GM12873 (cell line): ENCODE measurements at regions not wholly inside any gene's neighbourhood (a gene's known extent, or its start where the extent isn't known, plus 50 kb on each side); places are given as distances from the start of the nearest gene placed in this dataset.

Experiments
- CTCF ChIP-seq: IDR thresholded peaks from 2 replicates; pipeline ENCODE4 v1.5.1; 2012; ENCODE audit warnings: low read depth, mild to moderate bottlenecking, moderate library complexity, low read length, control low read depth; ENCODE audit not compliant: insufficient read depth; ENCODE audit errors: missing control alignments

DNA sequence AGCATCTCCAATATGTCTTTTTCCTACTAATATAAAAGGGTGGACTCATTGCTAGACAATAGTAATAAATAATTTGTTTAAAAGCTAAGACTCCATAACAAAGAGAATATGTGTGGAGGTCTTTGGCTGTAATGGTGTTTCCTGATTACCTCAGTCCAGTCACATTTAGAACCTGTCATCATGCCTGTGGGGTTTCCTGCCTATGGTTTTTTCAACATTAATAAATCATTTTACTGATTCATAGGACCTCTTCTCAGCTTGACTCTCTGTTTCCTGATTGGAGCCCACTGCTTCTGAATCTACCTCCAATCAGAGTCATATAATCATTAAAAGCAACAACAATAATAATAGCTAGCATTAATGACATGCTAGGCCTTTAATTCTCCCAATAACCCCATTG is 52.4 kb upstream of the GNAI1 start:
- no peak for TF ChIP-seq CTCF

GRCh38 chr7:80078886-80079285 is 55.7 kb upstream of the GNAI1 start:
- no peak for TF ChIP-seq CTCF

DNA sequence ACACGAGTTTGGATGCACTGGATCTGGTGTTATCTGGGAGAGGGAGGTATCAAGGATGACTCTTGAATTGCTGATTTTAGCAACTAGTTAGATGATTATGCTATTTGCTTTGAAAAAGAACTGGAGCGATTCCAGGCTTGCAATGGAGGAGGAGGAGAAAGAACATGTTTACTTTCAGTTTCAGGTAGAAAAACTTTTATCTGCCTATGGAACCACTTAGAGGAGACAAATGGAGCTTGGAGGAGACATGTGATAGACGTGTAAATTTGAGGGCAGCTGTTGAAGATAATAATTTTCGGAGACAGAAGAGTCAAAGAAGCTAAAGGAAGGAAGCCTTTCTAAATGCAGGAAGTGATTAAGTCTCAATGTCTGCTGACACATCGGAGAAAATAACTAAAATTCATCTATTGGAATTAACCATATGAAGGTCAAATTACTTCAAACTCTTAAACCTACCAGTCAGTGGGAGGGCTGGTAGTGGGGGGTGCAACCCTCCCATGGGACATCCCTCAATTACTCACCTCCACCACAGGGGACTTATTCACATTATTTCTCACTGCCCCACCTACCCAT is 56.4 kb upstream of the GNAI1 start:
- TF ChIP-seq CTCF, result no peak

DNA sequence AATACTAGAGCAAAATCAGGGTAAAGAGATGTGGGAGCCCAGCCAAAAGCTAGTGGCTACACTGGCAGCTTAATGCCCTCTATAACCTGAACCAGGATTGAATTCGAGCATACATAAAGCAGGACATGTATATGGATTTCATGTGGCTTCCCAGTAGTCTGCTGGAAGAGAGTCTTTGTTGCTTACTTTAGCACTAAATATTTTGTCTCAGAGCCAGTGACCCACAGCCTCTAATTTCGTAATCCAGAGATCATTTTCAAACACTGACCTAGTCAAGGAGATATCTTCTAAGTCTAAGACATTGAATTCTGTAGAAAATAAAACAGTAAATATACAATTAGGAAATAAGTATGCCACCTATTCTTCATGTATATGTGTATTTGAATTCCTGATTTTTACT is 64.2 kb upstream of the GNAI1 start:
- TF ChIP-seq CTCF, result no peak

DNA sequence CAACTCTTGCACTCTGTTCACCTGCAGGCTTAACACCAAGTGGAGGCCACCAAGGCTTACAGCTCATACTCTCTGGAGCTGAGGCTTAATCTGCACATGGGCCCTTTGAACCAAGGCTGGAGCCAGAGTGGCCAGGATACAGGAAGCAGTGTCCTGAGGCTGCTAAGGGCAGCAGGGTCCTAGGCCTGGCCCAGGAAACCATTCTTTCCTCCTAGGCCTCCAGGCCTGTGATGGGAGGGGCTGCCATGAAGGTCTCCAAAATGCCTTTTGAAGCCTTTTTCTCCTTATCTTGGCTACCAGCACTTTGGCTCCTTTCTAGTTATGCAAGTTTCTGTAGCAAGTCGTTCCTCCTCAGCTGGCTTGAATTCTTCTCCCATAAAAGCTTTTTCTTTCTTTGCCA is 68.0 kb upstream of the GNAI1 start:
- TF ChIP-seq CTCF, result no peak

DNA sequence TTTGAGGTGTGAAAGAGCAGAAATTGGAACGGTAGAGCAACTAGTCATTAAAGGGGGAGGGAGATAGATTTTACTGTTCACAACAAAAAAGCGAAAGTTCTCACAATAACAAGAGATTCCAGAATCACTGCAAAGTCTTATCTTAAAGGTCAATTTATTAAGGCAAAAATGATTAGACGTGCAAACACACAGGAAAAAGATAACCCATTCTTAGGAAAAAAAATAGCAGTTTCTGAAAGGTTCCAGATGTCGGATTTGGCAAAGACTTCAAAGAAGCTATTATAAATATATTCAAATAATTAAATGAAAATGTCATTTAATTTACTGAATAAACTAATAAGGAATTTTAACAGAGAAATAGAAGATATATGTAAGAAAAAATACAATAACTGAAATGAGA is 70.8 kb upstream of the GNAI1 start:
- TF ChIP-seq CTCF, result no peak

GRCh38 chr7:80060218-80060806 is 74.3 kb upstream of the GNAI1 start:
- peak; percentile 20 for TF ChIP-seq CTCF
